GM18507 (cell line): ENCODE measurements at regions not wholly inside any gene's neighbourhood (a gene's known extent, or its start where the extent isn't known, plus 50 kb on each side); places are given as distances from the start of the nearest gene placed in this dataset.

Experiments
- DNase-seq: peaks from one replicate; pipeline ENCODE4 v3.0.0; 2011; ENCODE audit warnings: low read depth; ENCODE audit not compliant: insufficient read length; ENCODE audit errors: extremely low spot score
- FAIRE-seq: peaks from 2 replicates; lab custom pipeline; 2011; peaks lifted over from hg19 to GRCh38; lab: Jason Lieb, UNC

GRCh38 chr21:15148437-15148836 is 83.6 kb upstream of the NRIP1 start:
- DNase-seq (no peak), FAIRE-seq (no peak)

- no peak for FAIRE-seq
These were observed 84.9 kb upstream of the NRIP1 start for GRCh38 chr21:15149600-15150224.

GRCh38 chr21:15151385-15152103 is 86.7 kb upstream of the NRIP1 start:
- DNase-seq (no peak), FAIRE-seq (no peak)

More at GRCh38 chr21:15149600-15150224, 84.9 kb upstream of the NRIP1 start:
- no peak for DNase-seq

GRCh38 chr21:15152591-15152990 is 87.8 kb upstream of the NRIP1 start:
- no peak for DNase-seq
- FAIRE-seq, result no peak

GRCh38 chr21:15159382-15160020 is 94.7 kb upstream of the NRIP1 start:
- no peak for FAIRE-seq
- DNase-seq, result no peak

- DNase-seq, result no peak
- no peak for FAIRE-seq
These were observed 95.3 kb upstream of the NRIP1 start for GRCh38 chr21:15160136-15160535.

GRCh38 chr21:15162921-15163320 is 98.1 kb upstream of the NRIP1 start:
- DNase-seq (no peak), FAIRE-seq (no peak)

GRCh38 chr21:15164273-15164672 is 99.5 kb upstream of the NRIP1 start:
- FAIRE-seq (no peak), DNase-seq (no peak)

- FAIRE-seq, result no peak
- DNase-seq, result no peak
These were observed 100.0 kb upstream of the NRIP1 start for GRCh38 chr21:15164678-15165303.

- FAIRE-seq, result no peak
These were observed 105.8 kb upstream of the NRIP1 start for GRCh38 chr21:15170614-15171013.

GRCh38 chr21:15171546-15171945 is 106.7 kb upstream of the NRIP1 start:
- no peak for FAIRE-seq
- no peak for DNase-seq

More at GRCh38 chr21:15170614-15171013, 105.8 kb upstream of the NRIP1 start:
- DNase-seq, result no peak

- FAIRE-seq, result no peak
- DNase-seq, result no peak
These were observed 108.2 kb upstream of the NRIP1 start for GRCh38 chr21:15172963-15173362.

GRCh38 chr21:15174923-15175322 is 110.1 kb upstream of the NRIP1 start:
- DNase-seq (no peak), FAIRE-seq (no peak)

GRCh38 chr21:15182731-15183130 is 117.9 kb upstream of the NRIP1 start:
- no peak for DNase-seq
- FAIRE-seq, result no peak

GRCh38 chr21:15183813-15184257 is 119.0 kb upstream of the NRIP1 start:
- DNase-seq (no peak), FAIRE-seq (no peak)

- no peak for FAIRE-seq
- no peak for DNase-seq
These were observed 125.6 kb upstream of the NRIP1 start for GRCh38 chr21:15190412-15190811.

GRCh38 chr21:15190837-15191236 is 126.0 kb upstream of the NRIP1 start:
- FAIRE-seq, result no peak
- DNase-seq, result no peak

GRCh38 chr21:15191342-15191741 is 126.5 kb upstream of the NRIP1 start:
- no peak for FAIRE-seq
- no peak for DNase-seq

- DNase-seq (no peak), FAIRE-seq (no peak)
These were observed 127.4 kb upstream of the NRIP1 start for GRCh38 chr21:15192243-15192642.

- DNase-seq, result no peak
- no peak for FAIRE-seq
These were observed 129.1 kb upstream of the NRIP1 start for GRCh38 chr21:15193937-15194336.
